ENCODE measurements at regions not wholly inside any gene's neighbourhood (a gene's known extent, or its start where the extent isn't known, plus 50 kb on each side); places are given as distances from the start of the nearest gene placed in this dataset.
"Not testable (repeated sequence)": the region's sequence is repeated elsewhere in the genome, so short reads cannot be mapped to it uniquely, and the experiment has no call there.

DNA sequence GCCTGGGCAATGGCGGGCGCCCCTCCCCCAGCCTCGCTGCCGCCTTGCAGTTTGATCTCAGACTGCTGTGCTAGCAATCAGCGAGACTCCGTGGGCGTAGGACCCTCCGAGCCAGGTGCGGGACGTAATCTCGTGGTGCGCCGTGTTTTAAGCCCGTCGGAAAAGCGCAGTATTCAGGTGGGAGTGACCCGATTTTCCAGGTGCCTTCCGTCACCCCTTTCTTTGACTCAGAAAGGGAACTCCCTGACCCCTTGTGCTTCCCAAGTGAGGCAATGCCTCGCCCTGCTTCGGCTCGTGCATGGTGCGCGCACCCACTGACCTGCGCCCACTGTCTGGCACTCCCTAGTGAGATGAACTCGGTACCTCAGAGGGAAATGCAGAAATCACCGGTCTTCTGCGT is 815.9 kb upstream of the ARRDC3 start:
- WGBS: 94% methylated on average over 25 of the region's 27 CpGs
- H3K27me3 ChIP-seq (ENCODE audit: control insufficient read depth in 2 of 2, insufficient read depth in 1 of 2, low read length in 1 of 2); H3K36me3 ChIP-seq (ENCODE audit: control insufficient read depth in 2 of 2, insufficient read depth in 2 of 2, low read length in 1 of 2); DNase-seq (ENCODE audit: low read depth in 6 of 9, low spot score in 9 of 9); H3K27ac ChIP-seq (ENCODE audit: low read depth in 1 of 2, low read length in 1 of 2); H3K9me3 ChIP-seq (ENCODE audit: control insufficient read depth in 2 of 2, insufficient read depth in 1 of 2, low read length in 1 of 2); H3K4me3 ChIP-seq (ENCODE audit: low read length in 2 of 2); H3K4me1 ChIP-seq (ENCODE audit: control insufficient read depth in 2 of 2, insufficient read depth in 2 of 2, low read length in 2 of 2): not testable (repeated sequence)

- no peak for DNase-seq (ENCODE audit: low read depth in 6 of 9, low spot score in 9 of 9)
- H3K36me3 ChIP-seq (ENCODE audit: control insufficient read depth in 2 of 2, insufficient read depth in 2 of 2, low read length in 1 of 2): no peaks in the 10 kb centered on the region
- no peak overlapping the region for H3K27ac ChIP-seq (ENCODE audit: low read depth in 1 of 2, low read length in 1 of 2)
- WGBS: 92% methylated on average over 1 of the region's 1 CpG
- H3K27me3 ChIP-seq (ENCODE audit: control insufficient read depth in 2 of 2, insufficient read depth in 1 of 2, low read length in 1 of 2): no peaks in the 10 kb centered on the region
- no peak overlapping the region for H3K4me3 ChIP-seq (ENCODE audit: low read length in 2 of 2)
- no peaks in the 10 kb centered on the region for H3K9me3 ChIP-seq (ENCODE audit: control insufficient read depth in 2 of 2, insufficient read depth in 1 of 2, low read length in 1 of 2)
- no peaks in the 10 kb centered on the region for H3K4me1 ChIP-seq (ENCODE audit: control insufficient read depth in 2 of 2, insufficient read depth in 2 of 2, low read length in 2 of 2)
These were observed 798.5 kb upstream of the ARRDC3 start for GRCh38 chr5:92181656-92182055.

DNA sequence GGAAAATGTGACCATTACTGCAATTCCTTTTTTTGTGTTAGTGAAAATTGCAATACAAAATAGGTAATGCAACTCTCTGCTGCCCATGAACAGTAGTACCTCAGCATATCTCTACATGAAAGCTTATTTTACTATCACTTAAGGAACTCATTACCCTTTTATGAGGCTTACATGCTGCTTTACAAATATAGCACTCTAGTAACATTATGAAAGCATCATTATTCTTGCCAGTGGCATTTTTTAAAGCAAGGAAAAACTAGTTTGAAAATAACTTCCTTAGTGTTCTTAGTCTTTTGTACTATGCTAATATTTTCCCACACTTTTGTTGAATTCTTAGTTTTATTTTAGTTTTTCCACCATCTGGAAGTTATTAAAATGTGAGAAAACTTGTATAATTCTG is 797.3 kb upstream of the ARRDC3 start:
- no peaks in the 10 kb centered on the region for H3K27me3 ChIP-seq (ENCODE audit: control insufficient read depth in 2 of 2, insufficient read depth in 1 of 2, low read length in 1 of 2)
- no peaks in the 10 kb centered on the region for H3K9me3 ChIP-seq (ENCODE audit: control insufficient read depth in 2 of 2, insufficient read depth in 1 of 2, low read length in 1 of 2)
- H3K27ac ChIP-seq (ENCODE audit: low read depth in 1 of 2, low read length in 1 of 2): no peak overlapping the region
- H3K4me3 ChIP-seq (ENCODE audit: low read length in 2 of 2): no peak overlapping the region
- H3K4me1 ChIP-seq (ENCODE audit: control insufficient read depth in 2 of 2, insufficient read depth in 2 of 2, low read length in 2 of 2): no peaks in the 10 kb centered on the region
- no peak for DNase-seq (ENCODE audit: low read depth in 6 of 9, low spot score in 9 of 9)
- H3K36me3 ChIP-seq (ENCODE audit: control insufficient read depth in 2 of 2, insufficient read depth in 2 of 2, low read length in 1 of 2): no peaks in the 10 kb centered on the region

DNA sequence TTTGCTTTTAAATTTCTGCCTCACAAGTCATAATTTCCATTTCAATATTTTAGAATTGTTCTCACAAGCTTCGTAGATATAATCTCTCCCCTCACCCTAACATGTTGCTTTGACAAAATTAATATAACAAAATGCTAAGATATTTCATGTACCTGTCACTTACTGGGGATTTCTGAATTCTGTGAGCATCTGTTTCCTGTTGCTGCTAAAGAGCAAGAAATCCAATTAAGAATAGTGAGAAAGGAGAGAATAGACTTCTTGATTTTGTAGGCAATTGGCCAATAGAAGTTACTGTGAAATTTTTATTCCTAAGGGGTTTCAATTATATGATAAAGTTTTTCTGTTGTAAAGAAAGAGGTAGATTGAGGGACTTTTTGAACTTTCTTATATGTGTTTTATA is 796.5 kb upstream of the ARRDC3 start:
- DNase-seq (ENCODE audit: low read depth in 6 of 9, low spot score in 9 of 9): no peak
- Histone ChIP-seq H3K27ac (ENCODE audit: low read depth in 1 of 2, low read length in 1 of 2) (no peak overlapping the region), H3K27me3 (ENCODE audit: control insufficient read depth in 2 of 2, insufficient read depth in 1 of 2, low read length in 1 of 2) (no peaks in the 10 kb centered on the region), H3K36me3 (ENCODE audit: control insufficient read depth in 2 of 2, insufficient read depth in 2 of 2, low read length in 1 of 2) (no peaks in the 10 kb centered on the region), H3K4me1 (ENCODE audit: control insufficient read depth in 2 of 2, insufficient read depth in 2 of 2, low read length in 2 of 2) (no peaks in the 10 kb centered on the region), H3K9me3 (ENCODE audit: control insufficient read depth in 2 of 2, insufficient read depth in 1 of 2, low read length in 1 of 2) (no peaks in the 10 kb centered on the region), H3K4me3 (ENCODE audit: low read length in 2 of 2) (no peak overlapping the region)
- 36% methylated on average over 1 of the region's 1 CpG for WGBS

DNA sequence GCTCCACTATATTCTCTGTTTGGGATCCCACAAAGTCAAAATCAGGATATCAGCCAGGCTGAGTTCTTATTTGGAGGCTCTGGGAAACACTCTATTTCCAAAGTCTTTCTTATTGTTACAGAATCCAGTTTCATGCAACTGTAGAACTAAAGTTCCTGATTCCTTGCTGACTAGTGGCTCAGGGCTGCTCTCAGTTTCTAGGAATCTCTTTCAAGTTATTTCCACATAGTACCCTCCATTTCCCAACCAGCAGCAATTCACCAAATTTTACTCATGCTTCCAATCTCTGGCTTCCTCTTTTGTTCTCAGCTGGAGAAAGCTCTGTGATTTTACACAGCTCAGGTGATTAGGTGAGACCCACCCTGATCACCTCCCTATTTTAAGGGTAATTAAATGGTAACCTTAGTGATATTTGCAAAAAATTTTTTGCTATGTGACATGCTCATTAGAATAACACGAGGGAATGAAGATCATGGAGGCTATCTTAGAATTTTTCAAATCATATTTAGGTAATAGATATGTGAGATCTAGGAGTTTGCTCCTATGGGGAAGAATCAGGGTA is 794.9 kb upstream of the ARRDC3 start:
- WGBS: 52% methylated on average over 1 of the region's 1 CpG
- H3K27me3 ChIP-seq (ENCODE audit: control insufficient read depth in 2 of 2, insufficient read depth in 1 of 2, low read length in 1 of 2): no peaks in the 10 kb centered on the region
- no peaks in the 10 kb centered on the region for H3K4me1 ChIP-seq (ENCODE audit: control insufficient read depth in 2 of 2, insufficient read depth in 2 of 2, low read length in 2 of 2)
- H3K36me3 ChIP-seq (ENCODE audit: control insufficient read depth in 2 of 2, insufficient read depth in 2 of 2, low read length in 1 of 2): no peaks in the 10 kb centered on the region
- no peak for DNase-seq (ENCODE audit: low read depth in 6 of 9, low spot score in 9 of 9)
- no peaks in the 10 kb centered on the region for H3K9me3 ChIP-seq (ENCODE audit: control insufficient read depth in 2 of 2, insufficient read depth in 1 of 2, low read length in 1 of 2)
- H3K4me3 ChIP-seq (ENCODE audit: low read length in 2 of 2): no peak overlapping the region
- H3K27ac ChIP-seq (ENCODE audit: low read depth in 1 of 2, low read length in 1 of 2): no peak overlapping the region

GRCh38 chr5:92163906-92164305 is 780.8 kb upstream of the ARRDC3 start:
- H3K4me1 ChIP-seq (ENCODE audit: control insufficient read depth in 2 of 2, insufficient read depth in 2 of 2, low read length in 2 of 2): no peaks in the 10 kb centered on the region
- H3K9me3 ChIP-seq (ENCODE audit: control insufficient read depth in 2 of 2, insufficient read depth in 1 of 2, low read length in 1 of 2): no peaks in the 10 kb centered on the region
- no peak overlapping the region for H3K27ac ChIP-seq (ENCODE audit: low read depth in 1 of 2, low read length in 1 of 2)
- 87% methylated on average over 2 of the region's 2 CpGs for WGBS
- no peak for DNase-seq (ENCODE audit: low read depth in 6 of 9, low spot score in 9 of 9)
- H3K27me3 ChIP-seq (ENCODE audit: control insufficient read depth in 2 of 2, insufficient read depth in 1 of 2, low read length in 1 of 2): no peaks in the 10 kb centered on the region
- no peak overlapping the region for H3K4me3 ChIP-seq (ENCODE audit: low read length in 2 of 2)
- no peaks in the 10 kb centered on the region for H3K36me3 ChIP-seq (ENCODE audit: control insufficient read depth in 2 of 2, insufficient read depth in 2 of 2, low read length in 1 of 2)

DNA sequence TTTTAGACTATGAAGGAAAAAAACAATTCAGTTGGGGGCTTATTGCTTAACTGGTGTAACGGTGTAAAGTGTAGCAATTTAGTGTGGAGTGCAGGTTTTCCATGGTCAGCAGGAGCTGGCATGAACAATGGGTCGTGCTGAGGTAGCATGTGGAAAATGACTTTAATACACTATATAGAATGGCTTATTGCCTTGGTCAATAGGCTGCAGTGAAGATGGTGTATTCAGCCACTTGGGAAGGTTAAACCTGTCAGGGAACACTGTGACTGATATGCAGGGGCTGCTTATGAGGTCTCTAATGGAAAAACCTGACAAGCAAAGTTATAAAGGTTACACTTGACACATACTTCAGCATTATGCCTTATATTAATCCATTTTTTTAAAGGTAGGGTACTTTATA is 764.7 kb upstream of the ARRDC3 start:
- Histone ChIP-seq H3K27ac (ENCODE audit: low read depth in 1 of 2, low read length in 1 of 2) (no peak overlapping the region), H3K4me3 (ENCODE audit: low read length in 2 of 2) (no peak overlapping the region), H3K4me1 (ENCODE audit: control insufficient read depth in 2 of 2, insufficient read depth in 2 of 2, low read length in 2 of 2) (no peaks in the 10 kb centered on the region), H3K27me3 (ENCODE audit: control insufficient read depth in 2 of 2, insufficient read depth in 1 of 2, low read length in 1 of 2) (no peaks in the 10 kb centered on the region), H3K36me3 (ENCODE audit: control insufficient read depth in 2 of 2, insufficient read depth in 2 of 2, low read length in 1 of 2) (no peaks in the 10 kb centered on the region), H3K9me3 (ENCODE audit: control insufficient read depth in 2 of 2, insufficient read depth in 1 of 2, low read length in 1 of 2) (no peaks in the 10 kb centered on the region)
- DNase-seq (ENCODE audit: low read depth in 6 of 9, low spot score in 9 of 9): no peak
- 84% methylated on average over 2 of the region's 2 CpGs for WGBS

DNA sequence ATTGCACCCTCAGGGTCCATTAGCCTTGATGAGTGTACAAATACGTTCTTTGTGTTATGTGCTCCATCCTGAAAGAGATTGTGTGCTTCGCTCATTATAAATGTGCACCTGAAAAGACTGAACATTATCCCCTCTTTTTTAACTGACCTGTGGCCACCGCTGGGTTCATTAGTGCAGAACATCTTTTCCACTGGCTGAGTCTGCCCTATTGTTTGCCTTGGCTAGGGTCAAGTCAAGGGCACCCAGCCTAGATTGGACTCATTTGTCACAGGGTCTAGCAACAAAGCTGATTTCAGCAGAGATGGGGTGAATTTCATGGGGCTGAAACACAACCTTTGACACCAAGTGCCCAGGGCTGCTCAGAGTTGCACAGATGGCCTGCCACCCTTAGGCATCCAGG is 764.1 kb upstream of the ARRDC3 start:
- 88% methylated on average over 3 of the region's 3 CpGs for WGBS
- no peak overlapping the region for H3K4me3 ChIP-seq (ENCODE audit: low read length in 2 of 2)
- H3K27me3 ChIP-seq (ENCODE audit: control insufficient read depth in 2 of 2, insufficient read depth in 1 of 2, low read length in 1 of 2): no peaks in the 10 kb centered on the region

GRCh38 chr5:92145852-92146251 is 762.7 kb upstream of the ARRDC3 start:
- no peaks in the 10 kb centered on the region for H3K9me3 ChIP-seq (ENCODE audit: control insufficient read depth in 2 of 2, insufficient read depth in 1 of 2, low read length in 1 of 2)
- no peak for DNase-seq (ENCODE audit: low read depth in 6 of 9, low spot score in 9 of 9)
- no peaks in the 10 kb centered on the region for H3K4me1 ChIP-seq (ENCODE audit: control insufficient read depth in 2 of 2, insufficient read depth in 2 of 2, low read length in 2 of 2)
- H3K36me3 ChIP-seq (ENCODE audit: control insufficient read depth in 2 of 2, insufficient read depth in 2 of 2, low read length in 1 of 2): no peaks in the 10 kb centered on the region
- no peaks in the 10 kb centered on the region for H3K27me3 ChIP-seq (ENCODE audit: control insufficient read depth in 2 of 2, insufficient read depth in 1 of 2, low read length in 1 of 2)
- H3K4me3 ChIP-seq (ENCODE audit: low read length in 2 of 2): no peak overlapping the region
- no peak overlapping the region for H3K27ac ChIP-seq (ENCODE audit: low read depth in 1 of 2, low read length in 1 of 2)
- 89% methylated on average over 3 of the region's 3 CpGs for WGBS

More for the DNA sequence above, 764.1 kb upstream of the ARRDC3 start:
- Histone ChIP-seq H3K36me3 (ENCODE audit: control insufficient read depth in 2 of 2, insufficient read depth in 2 of 2, low read length in 1 of 2) (no peaks in the 10 kb centered on the region), H3K27ac (ENCODE audit: low read depth in 1 of 2, low read length in 1 of 2) (no peak overlapping the region), H3K4me1 (ENCODE audit: control insufficient read depth in 2 of 2, insufficient read depth in 2 of 2, low read length in 2 of 2) (no peaks in the 10 kb centered on the region), H3K9me3 (ENCODE audit: control insufficient read depth in 2 of 2, insufficient read depth in 1 of 2, low read length in 1 of 2) (no peaks in the 10 kb centered on the region)
- DNase-seq (ENCODE audit: low read depth in 6 of 9, low spot score in 9 of 9): no peak

GRCh38 chr5:92144824-92145223 is 761.7 kb upstream of the ARRDC3 start:
- Histone ChIP-seq H3K27ac (ENCODE audit: low read depth in 1 of 2, low read length in 1 of 2) (no peak overlapping the region), H3K36me3 (ENCODE audit: control insufficient read depth in 2 of 2, insufficient read depth in 2 of 2, low read length in 1 of 2) (no peaks in the 10 kb centered on the region), H3K27me3 (ENCODE audit: control insufficient read depth in 2 of 2, insufficient read depth in 1 of 2, low read length in 1 of 2) (no peaks in the 10 kb centered on the region), H3K4me1 (ENCODE audit: control insufficient read depth in 2 of 2, insufficient read depth in 2 of 2, low read length in 2 of 2) (no peaks in the 10 kb centered on the region), H3K9me3 (ENCODE audit: control insufficient read depth in 2 of 2, insufficient read depth in 1 of 2, low read length in 1 of 2) (no peaks in the 10 kb centered on the region), H3K4me3 (ENCODE audit: low read length in 2 of 2) (no peak overlapping the region)
- DNase-seq (ENCODE audit: low read depth in 6 of 9, low spot score in 9 of 9): no peak
- WGBS: 86% methylated on average over 3 of the region's 3 CpGs
